Gastroesophageal sphincter (tissue), 4 donors: ENCODE measurements at regions not wholly inside any gene's neighbourhood (a gene's known extent, or its start where the extent isn't known, plus 50 kb on each side); places are given as distances from the start of the nearest gene placed in this dataset.

Source experiments
- ATAC-seq: fragments of 150-250 bp; one replicate; pipeline ENCODE4 v1.9.1; 2016; ENCODE audit warnings: mild to moderate bottlenecking, moderate library complexity
- H3K27ac ChIP-seq, 4 donors: fragments of 200-600 bp; sonication (generic) in 3 of 4; 1 replicate in 3 of 4; 2 replicates in 1 of 4; pipeline ENCODE4 v1.5.1; 2016 to 2019
- H3K27me3 ChIP-seq: fragments of 200-600 bp; sonication (generic); one replicate; pipeline ENCODE4 v1.5.1; 2019
- H3K36me3 ChIP-seq, 2 donors: fragments of 200-600 bp; sonication (generic); one replicate each; pipeline ENCODE4 v1.5.1; 2019; ENCODE audit warnings: control low read depth in 1 of 2
- H3K4me1 ChIP-seq, 3 donors: fragments of 200-600 bp; sonication (generic); 1 replicate in 2 of 3; 2 replicates in 1 of 3; pipeline ENCODE4 v1.5.1; 2016 to 2019; ENCODE audit warnings: control low read depth in 2 of 3
- H3K4me3 ChIP-seq, 2 donors: fragments of 200-600 bp; sonication (generic); one replicate each; pipeline ENCODE4 v1.5.1; 2019; ENCODE audit warnings: mild to moderate bottlenecking in 1 of 2, moderate library complexity in 1 of 2
- H3K9me3 ChIP-seq, 3 donors: fragments of 200-600 bp; sonication (generic); one replicate each; pipeline ENCODE4 v1.5.1; 2017 to 2019; ENCODE audit warnings: control low read depth in 2 of 3
- EP300 ChIP-seq: sonication (generic); formaldehyde crosslinking; IDR thresholded peaks from one replicate; pipeline ENCODE4 v1.6.1; 2017; ENCODE audit warnings: antibody characterized with exemption, mild to moderate bottlenecking
- POLR2A ChIP-seq, 2 donors: fragments of 450-650 bp; IDR thresholded peaks; one replicate each; pipeline ENCODE4 v1.6.1; 2017; ENCODE audit warnings: antibody characterized with exemption in 2 of 2, mild to moderate bottlenecking in 2 of 2, moderate library complexity in 1 of 2
- POLR2AphosphoS5 ChIP-seq: sonication (generic); formaldehyde crosslinking; IDR thresholded peaks from one replicate; pipeline ENCODE4 v1.6.1; 2017; ENCODE audit warnings: antibody characterized with exemption
- WGBS, 2 donors: methylation state at CpG; one replicate each; pipeline ENCODE4 v1.1.5; 2018; ENCODE audit warnings: low coverage in 1 of 2; 5-methylcytosine and 5-hydroxymethylcytosine counted together
- TF ChIP-seq, protein P1 (sequence below), 4 experiments: fragments of 200-600 bp in 2 of 4; fragments of 450-650 bp in 2 of 4; sonication (generic) in 1 of 4; IDR thresholded peaks; one replicate each; pipeline ENCODE4 v1.5.1; 2017 to 2019; ENCODE audit warnings: antibody characterized with exemption in 4 of 4, mild to moderate bottlenecking in 2 of 4, moderate library complexity in 2 of 4

DNA sequence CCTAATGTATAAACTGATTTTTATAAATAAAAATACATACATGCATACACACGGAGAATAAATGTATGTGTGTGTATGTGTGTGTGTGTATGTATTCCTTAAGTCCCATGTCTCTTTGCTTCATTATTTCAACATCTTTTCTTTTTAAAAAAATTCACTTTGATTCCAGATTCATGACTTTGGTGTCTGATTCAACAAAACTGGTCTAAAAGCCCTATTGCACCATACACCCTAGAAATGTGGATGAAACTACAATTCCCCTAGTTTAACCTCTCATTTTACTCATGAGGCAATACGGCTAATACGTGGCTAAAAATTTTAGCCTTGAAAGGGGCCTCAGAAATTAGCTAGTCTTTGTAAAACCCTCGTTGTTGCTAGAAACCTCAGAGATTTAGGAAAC lies 228.1 kb downstream of the ADAMTS9 start:
- H3K27ac ChIP-seq, result no peak overlapping the region
- H3K27me3 ChIP-seq, result no peaks in the 10 kb centered on the region
- H3K4me1 ChIP-seq, result no peaks in the 10 kb centered on the region
- WGBS, 2 donors, result 88 to 90% methylated on average over 4 of the region's 4 CpGs
- no peak for ATAC-seq
- no peak for TF ChIP-seq EP300
- TF ChIP-seq, protein P1, sequence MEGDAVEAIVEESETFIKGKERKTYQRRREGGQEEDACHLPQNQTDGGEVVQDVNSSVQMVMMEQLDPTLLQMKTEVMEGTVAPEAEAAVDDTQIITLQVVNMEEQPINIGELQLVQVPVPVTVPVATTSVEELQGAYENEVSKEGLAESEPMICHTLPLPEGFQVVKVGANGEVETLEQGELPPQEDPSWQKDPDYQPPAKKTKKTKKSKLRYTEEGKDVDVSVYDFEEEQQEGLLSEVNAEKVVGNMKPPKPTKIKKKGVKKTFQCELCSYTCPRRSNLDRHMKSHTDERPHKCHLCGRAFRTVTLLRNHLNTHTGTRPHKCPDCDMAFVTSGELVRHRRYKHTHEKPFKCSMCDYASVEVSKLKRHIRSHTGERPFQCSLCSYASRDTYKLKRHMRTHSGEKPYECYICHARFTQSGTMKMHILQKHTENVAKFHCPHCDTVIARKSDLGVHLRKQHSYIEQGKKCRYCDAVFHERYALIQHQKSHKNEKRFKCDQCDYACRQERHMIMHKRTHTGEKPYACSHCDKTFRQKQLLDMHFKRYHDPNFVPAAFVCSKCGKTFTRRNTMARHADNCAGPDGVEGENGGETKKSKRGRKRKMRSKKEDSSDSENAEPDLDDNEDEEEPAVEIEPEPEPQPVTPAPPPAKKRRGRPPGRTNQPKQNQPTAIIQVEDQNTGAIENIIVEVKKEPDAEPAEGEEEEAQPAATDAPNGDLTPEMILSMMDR (IDR thresholded peaks at IDR 0.05), result no peak
- no peak for TF ChIP-seq POLR2AphosphoS5
- no peak for TF ChIP-seq POLR2A (IDR thresholded peaks at IDR 0.05)
- no peak overlapping the region for H3K4me3 ChIP-seq
- no peaks in the 10 kb centered on the region for H3K36me3 ChIP-seq
- no peaks in the 10 kb centered on the region for H3K9me3 ChIP-seq

DNA sequence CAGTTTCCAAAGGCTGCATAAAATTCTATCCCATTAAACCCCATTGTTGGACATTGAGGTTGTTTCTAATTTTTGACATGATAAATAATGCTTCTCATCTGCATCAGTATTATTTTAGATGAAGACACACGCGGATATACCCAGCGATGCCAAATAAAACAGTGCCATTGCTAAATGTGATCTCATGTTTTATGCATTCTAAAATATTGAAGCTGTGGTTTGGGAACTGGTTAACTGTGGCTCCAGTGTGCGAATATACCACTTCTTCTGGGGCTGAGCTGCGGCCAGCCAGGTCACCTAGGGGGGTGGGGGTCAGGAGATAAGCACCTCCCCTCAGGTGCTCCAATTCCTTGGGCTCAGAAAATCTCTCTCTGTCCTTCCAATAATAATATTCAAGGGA lies 230.0 kb downstream of the ADAMTS9 start:
- no peak overlapping the region for H3K4me3 ChIP-seq
- no peaks in the 10 kb centered on the region for H3K4me1 ChIP-seq
- H3K36me3 ChIP-seq, result no peaks in the 10 kb centered on the region
- no peak overlapping the region for H3K27ac ChIP-seq
- 80 to 86% methylated on average over 1 to 5 of the region's 5 CpGs for WGBS, 2 donors
- no peaks in the 10 kb centered on the region for H3K9me3 ChIP-seq
- TF ChIP-seq EP300 (no peak), POLR2A (IDR thresholded peaks at IDR 0.05) (no peak), POLR2AphosphoS5 (no peak)
- TF ChIP-seq, protein P1 (IDR thresholded peaks at IDR 0.05), result no peak
- H3K27me3 ChIP-seq, result no peaks in the 10 kb centered on the region
- no peak for ATAC-seq

DNA sequence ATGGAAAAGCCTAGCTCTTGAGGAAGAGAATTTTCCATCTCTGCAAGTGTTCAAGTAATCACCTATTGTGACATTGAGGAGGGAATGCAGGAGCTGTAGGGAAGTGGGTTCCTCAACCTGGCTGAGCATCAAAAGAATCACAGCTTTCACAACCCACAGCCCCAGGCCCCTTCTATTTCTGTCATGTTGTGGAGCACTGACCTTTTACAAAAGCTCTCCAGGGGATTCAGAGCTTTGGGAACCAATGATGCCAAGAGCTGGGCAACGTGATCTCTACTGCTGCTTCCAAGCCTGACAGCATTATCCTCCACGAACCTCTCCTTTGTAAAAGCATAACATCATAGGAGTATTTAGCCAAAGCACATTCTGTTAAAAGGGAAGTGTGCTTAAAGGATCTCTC lies 231.1 kb downstream of the ADAMTS9 start:
- Histone ChIP-seq H3K4me1 (no peaks in the 10 kb centered on the region), H3K36me3 (no peaks in the 10 kb centered on the region), H3K27ac (no peak overlapping the region), H3K27me3 (no peaks in the 10 kb centered on the region), H3K4me3 (no peak overlapping the region), H3K9me3 (no peaks in the 10 kb centered on the region)
- ATAC-seq, result no peak
- WGBS, 2 donors, result 35 to 60% methylated on average over 2 of the region's 2 CpGs
- TF ChIP-seq, protein P1 (IDR thresholded peaks at IDR 0.05), result no peak
- TF ChIP-seq EP300, result no peak
- no peak for TF ChIP-seq POLR2AphosphoS5
- no peak for TF ChIP-seq POLR2A (IDR thresholded peaks at IDR 0.05)

DNA sequence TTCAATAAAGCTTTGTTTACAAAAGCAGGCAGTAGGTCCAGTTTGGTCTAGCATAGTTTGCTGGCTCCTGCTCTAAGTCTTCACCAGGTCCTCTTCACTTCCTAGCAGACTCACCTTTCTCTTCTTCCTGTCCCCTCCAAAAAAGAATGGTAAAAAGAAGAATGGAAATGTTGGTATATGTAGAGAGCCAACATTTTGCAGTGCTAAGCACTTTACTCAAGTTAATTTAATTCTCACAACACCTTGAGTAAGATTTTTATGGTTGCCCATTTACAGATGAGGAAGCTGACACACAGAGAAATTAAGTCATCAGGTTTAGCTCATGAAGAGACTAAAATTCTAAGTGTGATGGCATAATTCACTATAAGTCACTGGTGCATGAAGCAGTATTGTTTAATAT lies 230.1 kb upstream of the PRICKLE2 start:
- no peaks in the 10 kb centered on the region for H3K36me3 ChIP-seq
- H3K4me3 ChIP-seq, result no peak overlapping the region
- no peak for ATAC-seq
- H3K9me3 ChIP-seq, result no peaks in the 10 kb centered on the region
- no peak overlapping the region for H3K27ac ChIP-seq
- no peaks in the 10 kb centered on the region for H3K27me3 ChIP-seq
- no peaks in the 10 kb centered on the region for H3K4me1 ChIP-seq
- TF ChIP-seq, protein P1 (IDR thresholded peaks at IDR 0.05), result no peak
- TF ChIP-seq POLR2AphosphoS5 (no peak), EP300 (no peak), POLR2A (IDR thresholded peaks at IDR 0.05) (no peak)

DNA sequence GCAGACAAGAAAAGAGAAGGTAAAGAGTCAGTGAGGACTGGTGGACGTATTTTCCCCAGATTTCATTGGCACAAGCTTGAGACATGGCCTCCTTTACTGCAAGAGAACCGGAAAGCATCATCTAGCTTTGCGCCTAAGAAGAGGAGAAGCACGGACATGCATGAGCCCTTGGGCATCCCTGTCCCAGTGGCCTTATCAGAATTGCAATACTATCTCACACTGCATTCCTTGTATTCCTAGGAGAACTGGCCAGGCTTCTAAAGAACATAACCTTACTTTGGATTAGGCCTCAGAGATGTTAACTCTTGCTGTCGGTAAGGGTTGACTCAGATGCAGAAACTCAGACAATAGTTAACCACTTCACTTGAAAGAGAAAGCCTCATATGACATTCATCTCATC lies 229.5 kb upstream of the PRICKLE2 start:
- TF ChIP-seq POLR2AphosphoS5 (no peak), POLR2A (IDR thresholded peaks at IDR 0.05) (no peak), EP300 (no peak)
- TF ChIP-seq, protein P1 (IDR thresholded peaks at IDR 0.05), result no peak
- WGBS, 2 donors, result 81 to 86% methylated on average over 5 of the region's 5 CpGs
- no peaks in the 10 kb centered on the region for H3K4me1 ChIP-seq

More for the DNA sequence above, 229.5 kb upstream of the PRICKLE2 start:
- Histone ChIP-seq H3K4me3 (no peak overlapping the region), H3K27ac (no peak overlapping the region), H3K9me3 (no peaks in the 10 kb centered on the region), H3K36me3 (no peaks in the 10 kb centered on the region), H3K27me3 (no peaks in the 10 kb centered on the region)
- ATAC-seq, result no peak
